GM19463 (cell line): ENCODE measurements at regions not wholly inside any gene's neighbourhood (a gene's known extent, or its start where the extent isn't known, plus 50 kb on each side); places are given as distances from the start of the nearest gene placed in this dataset.
"Not testable (repeated sequence)": the region's sequence is repeated elsewhere in the genome, so short reads cannot be mapped to it uniquely, and the experiment has no call there.

Experiments used
- ATAC-seq: cut with Tn5 transposase; IDR thresholded peaks from one replicate; pipeline ENCODE4 v1.9.1; 2021; ENCODE audit warnings: mild to moderate bottlenecking, moderate library complexity; ENCODE audit not compliant: unreplicated experiment

GRCh38 chr9:73969936-73970335 lies 527.2 kb upstream of the RORB start:
- no peak for ATAC-seq

GRCh38 chr9:73976424-73976823 lies 520.7 kb upstream of the RORB start:
- ATAC-seq = not testable (repeated sequence)

GRCh38 chr9:73979894-73980264 lies 517.3 kb upstream of the RORB start:
- no peak for ATAC-seq

GRCh38 chr9:73980754-73981153 lies 516.4 kb upstream of the RORB start:
- ATAC-seq = no peak

GRCh38 chr9:73981405-73981804 lies 515.7 kb upstream of the RORB start:
- no peak for ATAC-seq

- ATAC-seq = no peak
Observed at GRCh38 chr9:73995836-73996235, 501.3 kb upstream of the RORB start.

- ATAC-seq = no peak
Observed at GRCh38 chr9:73996844-73997243, 500.3 kb upstream of the RORB start.

GRCh38 chr9:74001382-74001781 lies 495.8 kb upstream of the RORB start:
- no peak for ATAC-seq

- no peak for ATAC-seq
Observed at GRCh38 chr9:74006935-74007334, 490.2 kb upstream of the RORB start.

- ATAC-seq = no peak
Observed at GRCh38 chr9:74007833-74008232, 489.3 kb upstream of the RORB start.

- ATAC-seq = no peak
Observed at GRCh38 chr9:74016004-74016403, 481.1 kb upstream of the RORB start.

- no peak for ATAC-seq
Observed at GRCh38 chr9:74025402-74025925, 471.7 kb upstream of the RORB start.

- no peak for ATAC-seq
Observed at GRCh38 chr9:74032421-74032820, 464.7 kb upstream of the RORB start.

- ATAC-seq = peak; percentile 40
Observed at GRCh38 chr9:74035786-74036185, 461.3 kb upstream of the RORB start.

- peak; percentile 87 for ATAC-seq
Observed at GRCh38 chr9:74036549-74037231, 460.4 kb upstream of the RORB start.

GRCh38 chr9:74037274-74037673 lies 459.9 kb upstream of the RORB start:
- ATAC-seq = no peak

- no peak for ATAC-seq
Observed at GRCh38 chr9:74041588-74041987, 455.5 kb upstream of the RORB start.

- no peak for ATAC-seq
Observed at GRCh38 chr9:74044844-74045243, 452.3 kb upstream of the RORB start.

- ATAC-seq = no peak
Observed at GRCh38 chr9:74056023-74056422, 441.1 kb upstream of the RORB start.

GRCh38 chr9:74057051-74057450 lies 440.1 kb upstream of the RORB start:
- ATAC-seq = not testable (repeated sequence)

- no peak for ATAC-seq
Observed at GRCh38 chr9:74064702-74065101, 432.4 kb upstream of the RORB start.

GRCh38 chr9:74066128-74066527 lies 431.0 kb upstream of the RORB start:
- ATAC-seq = no peak

GRCh38 chr9:74066605-74067004 lies 430.5 kb upstream of the RORB start:
- no peak for ATAC-seq
